ENCODE measurements at regions not wholly inside any gene's neighbourhood (a gene's known extent, or its start where the extent isn't known, plus 50 kb on each side); places are given as distances from the start of the nearest gene placed in this dataset.

DNA sequence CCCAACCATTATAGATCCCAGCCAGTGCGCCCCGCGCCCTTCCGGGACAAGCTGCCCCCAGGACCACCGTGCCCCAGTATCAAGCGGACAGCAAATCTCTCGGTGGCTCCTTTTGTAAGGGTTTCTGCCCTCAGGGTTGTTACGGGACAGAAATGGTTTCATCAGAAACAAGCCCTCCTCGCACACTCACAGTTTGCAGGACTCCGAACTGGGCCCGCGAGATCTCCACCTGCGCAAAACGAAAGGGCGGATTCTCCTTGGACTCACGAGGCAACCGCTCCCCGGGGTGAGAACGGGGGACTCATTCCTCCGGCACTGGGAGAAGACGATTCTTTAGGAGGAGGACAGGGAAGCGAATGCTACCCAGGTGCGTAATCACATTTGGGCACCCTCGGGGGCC is 51.1 kb upstream of the H6PD start:
- TF ChIP-seq POLR2A (IDR thresholded peaks at IDR 0.05; ENCODE audit: low read depth, low read length) = no peak
- TF ChIP-seq POLR2AphosphoS5 (IDR thresholded peaks at IDR 0.05; ENCODE audit: low read depth, low read length) = no peak
- TF ChIP-seq SPI1 (IDR thresholded peaks at IDR 0.05; ENCODE audit: low read depth, low read length) = no peak
- TF ChIP-seq TAF1 (IDR thresholded peaks at IDR 0.05; ENCODE audit: low read depth, low read length) = no peak
- TF ChIP-seq POU2F2 (IDR thresholded peaks at IDR 0.05; ENCODE audit: low read depth, low read length) = no peak
- no peak for TF ChIP-seq PAX5 (IDR thresholded peaks at IDR 0.05; ENCODE audit: insufficient read depth, low read length, severe bottlenecking)
